DND-41 (cell line): ENCODE measurements at regions not wholly inside any gene's neighbourhood (a gene's known extent, or its start where the extent isn't known, plus 50 kb on each side); places are given as distances from the start of the nearest gene placed in this dataset.

Experiments used
- ATAC-seq: fragments of 200-7000 bp; cut with Tn5 transposase; 3 replicates; pipeline ENCODE4 v1.9.1; 2021; ENCODE audit warnings: low read depth; ENCODE audit not compliant: insufficient read depth
- DNase-seq: peaks from one replicate; pipeline ENCODE4 v3.0.0-alpha.2; 2020
- H2AFZ ChIP-seq: 2 replicates; pipeline ENCODE4 v1.6.0; 2012; ENCODE audit warnings: low read depth, low read length
- H3K27ac ChIP-seq: 2 replicates; pipeline ENCODE4 v1.5.1; 2012; ENCODE audit warnings: low read length, inconsistent platforms
- H3K27me3 ChIP-seq: fragments of 200-600 bp; sonication (generic); 2 replicates; pipeline ENCODE4 v1.6.0; 2012; ENCODE audit warnings: low read length, mild to moderate bottlenecking, inconsistent platforms; ENCODE audit not compliant: insufficient read depth, poor library complexity
- H3K36me3 ChIP-seq: 2 replicates; pipeline ENCODE4 v1.5.1; 2012; ENCODE audit warnings: low read length, inconsistent platforms; ENCODE audit not compliant: insufficient read depth
- H3K4me1 ChIP-seq: 2 replicates; pipeline ENCODE4 v1.5.1; 2012; ENCODE audit warnings: mild to moderate bottlenecking, low read length; ENCODE audit not compliant: insufficient read depth
- H3K4me2 ChIP-seq: 2 replicates; pipeline ENCODE4 v1.6.0; 2012; ENCODE audit warnings: mild to moderate bottlenecking, moderate library complexity, low read length, inconsistent platforms; ENCODE audit not compliant: insufficient read depth
- H3K4me3 ChIP-seq, 2 experiments: fragments of 200-600 bp in 1 of 2; shearing (Covaris generic) in 1 of 2; 2 replicates each; pipeline ENCODE4 v1.5.1; 2012 to 2016; ENCODE audit warnings: inconsistent platforms in 2 of 2, low read length in 2 of 2, mild to moderate bottlenecking in 2 of 2, low read depth in 1 of 2, moderate library complexity in 1 of 2
- H3K79me2 ChIP-seq: 2 replicates; pipeline ENCODE4 v1.6.0; 2012; ENCODE audit warnings: low read length, inconsistent platforms; ENCODE audit not compliant: insufficient read depth
- H3K9ac ChIP-seq: 2 replicates; pipeline ENCODE4 v1.6.0; 2012; ENCODE audit warnings: low read depth, mild to moderate bottlenecking, inconsistent platforms, low read length, moderate library complexity
- H3K9me3 ChIP-seq: 2 replicates; pipeline ENCODE4 v1.5.1; 2012; ENCODE audit warnings: low read length, moderate library complexity, mild to moderate bottlenecking, inconsistent platforms; ENCODE audit not compliant: insufficient read depth, severe bottlenecking
- H4K20me1 ChIP-seq: 2 replicates; pipeline ENCODE4 v1.6.0; 2012; ENCODE audit warnings: low read length; ENCODE audit not compliant: insufficient read depth
- EZH2 ChIP-seq: IDR thresholded peaks from 3 replicates; pipeline ENCODE4 v1.6.1; 2012; ENCODE audit warnings: borderline replicate concordance, low read depth, mild to moderate bottlenecking, moderate library complexity, low read length, inconsistent platforms; ENCODE audit not compliant: severe bottlenecking
- TF ChIP-seq, protein P1 (sequence below): IDR thresholded peaks from 2 replicates; pipeline ENCODE4 v1.5.1; 2012; ENCODE audit warnings: borderline replicate concordance, low read length, moderate library complexity, mild to moderate bottlenecking; ENCODE audit not compliant: poor library complexity, severe bottlenecking; ENCODE audit errors: extremely low read depth

GRCh38 chr17:45720386-45720785, 63.7 kb upstream of the CRHR1 start:
- Histone ChIP-seq H3K9me3 (peaks cover 4% of the 10 kb centered on the region), H3K4me1 (no peaks in the 10 kb centered on the region), H3K9ac (no peak overlapping the region), H3K4me2 (no peak overlapping the region), H4K20me1 (no peaks in the 10 kb centered on the region), H3K4me3 (no peak overlapping the region), H2AFZ (no peak overlapping the region), H3K27ac (no peak overlapping the region), H3K79me2 (no peaks in the 10 kb centered on the region), H3K27me3 (peaks cover 34% of the 10 kb centered on the region), H3K36me3 (no peaks in the 10 kb centered on the region)
- DNase-seq (no peak), ATAC-seq (no peak)
- TF ChIP-seq, protein P1, sequence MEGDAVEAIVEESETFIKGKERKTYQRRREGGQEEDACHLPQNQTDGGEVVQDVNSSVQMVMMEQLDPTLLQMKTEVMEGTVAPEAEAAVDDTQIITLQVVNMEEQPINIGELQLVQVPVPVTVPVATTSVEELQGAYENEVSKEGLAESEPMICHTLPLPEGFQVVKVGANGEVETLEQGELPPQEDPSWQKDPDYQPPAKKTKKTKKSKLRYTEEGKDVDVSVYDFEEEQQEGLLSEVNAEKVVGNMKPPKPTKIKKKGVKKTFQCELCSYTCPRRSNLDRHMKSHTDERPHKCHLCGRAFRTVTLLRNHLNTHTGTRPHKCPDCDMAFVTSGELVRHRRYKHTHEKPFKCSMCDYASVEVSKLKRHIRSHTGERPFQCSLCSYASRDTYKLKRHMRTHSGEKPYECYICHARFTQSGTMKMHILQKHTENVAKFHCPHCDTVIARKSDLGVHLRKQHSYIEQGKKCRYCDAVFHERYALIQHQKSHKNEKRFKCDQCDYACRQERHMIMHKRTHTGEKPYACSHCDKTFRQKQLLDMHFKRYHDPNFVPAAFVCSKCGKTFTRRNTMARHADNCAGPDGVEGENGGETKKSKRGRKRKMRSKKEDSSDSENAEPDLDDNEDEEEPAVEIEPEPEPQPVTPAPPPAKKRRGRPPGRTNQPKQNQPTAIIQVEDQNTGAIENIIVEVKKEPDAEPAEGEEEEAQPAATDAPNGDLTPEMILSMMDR, result no peak
- TF ChIP-seq EZH2, result no peak

- H3K27ac ChIP-seq, result no peak overlapping the region
- ATAC-seq (no peak), DNase-seq (no peak)
- H3K36me3 ChIP-seq, result no peaks in the 10 kb centered on the region
- no peaks in the 10 kb centered on the region for H3K79me2 ChIP-seq
- no peak for TF ChIP-seq EZH2
- TF ChIP-seq, protein P1, result no peak
- H2AFZ ChIP-seq, result no peak overlapping the region
- no peak overlapping the region for H3K9ac ChIP-seq
- no peak overlapping the region for H3K4me2 ChIP-seq
- no peaks in the 10 kb centered on the region for H4K20me1 ChIP-seq
- H3K9me3 ChIP-seq, result peaks cover 4% of the 10 kb centered on the region
- peaks cover 37% of the 10 kb centered on the region for H3K27me3 ChIP-seq
- no peak overlapping the region for H3K4me3 ChIP-seq
- H3K4me1 ChIP-seq, result no peaks in the 10 kb centered on the region
These were observed 62.0 kb upstream of the CRHR1 start for GRCh38 chr17:45722161-45722560.

- Histone ChIP-seq H4K20me1 (no peaks in the 10 kb centered on the region), H3K36me3 (no peaks in the 10 kb centered on the region), H2AFZ (no peak overlapping the region), H3K27ac (no peak overlapping the region), H3K9ac (no peak overlapping the region), H3K4me2 (no peak overlapping the region), H3K4me3 (no peak overlapping the region), H3K9me3 (peaks cover 11% of the 10 kb centered on the region), H3K4me1 (no peaks in the 10 kb centered on the region), H3K79me2 (no peaks in the 10 kb centered on the region), H3K27me3 (peaks cover 18% of the 10 kb centered on the region)
- DNase-seq (no peak), ATAC-seq (no peak)
- TF ChIP-seq EZH2, result no peak
- TF ChIP-seq, protein P1, result no peak
These were observed 54.7 kb upstream of the CRHR1 start for GRCh38 chr17:45729294-45729907.
